Activated T-cell treated with anti-CD3 and anti-CD28 coated beads, Interleukin-2, amount 50 U/mL, for 4 hours (primary cell): ENCODE measurements at regions not wholly inside any gene's neighbourhood (a gene's known extent, or its start where the extent isn't known, plus 50 kb on each side); places are given as distances from the start of the nearest gene placed in this dataset.
"Not testable (repeated sequence)": the region's sequence is repeated elsewhere in the genome, so short reads cannot be mapped to it uniquely, and the experiment has no call there.

Experiments used
- ATAC-seq, 2 donors: fragments of 200-7000 bp; cut with Tn5 transposase; one replicate each; pipeline ENCODE4 v1.10.0; 2021
- DNase-seq: peaks from one replicate; pipeline ENCODE4 v3.0.0-alpha.2; 2020
- H3K27me3 Mint-ChIP-seq: one replicate; pipeline ENCODE4 v1.8.0; 2021; ENCODE audit warnings: low read depth, mixed read lengths
- H3K36me3 Mint-ChIP-seq: one replicate; pipeline ENCODE4 v1.8.0; 2022; ENCODE audit warnings: mixed read lengths; ENCODE audit not compliant: insufficient read depth
- H3K4me1 Mint-ChIP-seq: one replicate; pipeline ENCODE4 v1.8.0; 2021; ENCODE audit warnings: low read depth, mixed read lengths
- H3K4me3 Mint-ChIP-seq: one replicate; pipeline ENCODE4 v1.8.0; 2021; ENCODE audit warnings: mild to moderate bottlenecking, moderate library complexity, mixed read lengths
- H3K9me3 Mint-ChIP-seq: one replicate; pipeline ENCODE4 v1.8.0; 2021; ENCODE audit warnings: mixed read lengths

DNA sequence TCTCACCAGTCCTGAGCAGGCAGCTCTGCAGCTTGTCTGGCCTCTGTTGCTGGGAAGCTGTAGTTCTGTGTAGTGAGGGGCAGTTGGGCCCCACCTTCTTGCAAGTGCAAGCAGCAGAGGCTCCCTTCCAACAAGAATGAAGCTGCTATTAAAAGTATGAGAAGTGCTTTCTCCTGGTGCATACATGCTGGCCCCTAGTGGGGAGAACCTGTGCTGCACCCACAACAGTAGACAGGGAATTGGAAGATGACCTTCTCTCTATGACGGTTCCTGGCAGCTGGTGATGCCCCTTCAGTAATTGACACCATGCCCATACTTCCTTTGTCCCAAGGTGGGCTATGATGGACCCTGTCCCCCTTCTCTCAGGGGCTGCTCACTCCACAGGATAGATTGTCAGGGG lies 141.5 kb downstream of the SPIN4 start:
- not testable (repeated sequence) for H3K4me3 Mint-ChIP-seq, DNase-seq, H3K4me1 Mint-ChIP-seq, H3K9me3 Mint-ChIP-seq, H3K36me3 Mint-ChIP-seq, ATAC-seq, H3K27me3 Mint-ChIP-seq

DNA sequence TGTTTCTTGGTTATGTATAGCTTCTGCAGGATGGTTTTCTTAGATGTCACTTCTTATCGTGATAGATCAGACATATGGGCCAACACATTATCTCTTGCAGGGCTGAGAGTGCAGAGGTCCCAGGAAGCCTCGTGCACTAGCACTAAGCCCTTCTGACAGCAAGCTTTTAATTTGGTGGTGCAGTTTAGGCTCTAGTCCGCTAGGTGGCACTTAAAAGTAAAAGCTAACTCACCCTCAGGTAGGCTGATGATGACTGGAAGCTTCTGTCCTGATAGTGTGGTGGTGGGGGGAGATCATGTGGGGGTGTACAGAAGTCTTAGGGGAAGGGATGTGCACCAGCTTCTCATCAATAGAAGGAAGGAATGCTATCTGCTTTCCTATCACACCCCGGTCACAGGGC lies 142.0 kb downstream of the SPIN4 start:
- H3K9me3 Mint-ChIP-seq, DNase-seq, H3K4me1 Mint-ChIP-seq, ATAC-seq, H3K36me3 Mint-ChIP-seq, H3K27me3 Mint-ChIP-seq, H3K4me3 Mint-ChIP-seq: not testable (repeated sequence)

DNA sequence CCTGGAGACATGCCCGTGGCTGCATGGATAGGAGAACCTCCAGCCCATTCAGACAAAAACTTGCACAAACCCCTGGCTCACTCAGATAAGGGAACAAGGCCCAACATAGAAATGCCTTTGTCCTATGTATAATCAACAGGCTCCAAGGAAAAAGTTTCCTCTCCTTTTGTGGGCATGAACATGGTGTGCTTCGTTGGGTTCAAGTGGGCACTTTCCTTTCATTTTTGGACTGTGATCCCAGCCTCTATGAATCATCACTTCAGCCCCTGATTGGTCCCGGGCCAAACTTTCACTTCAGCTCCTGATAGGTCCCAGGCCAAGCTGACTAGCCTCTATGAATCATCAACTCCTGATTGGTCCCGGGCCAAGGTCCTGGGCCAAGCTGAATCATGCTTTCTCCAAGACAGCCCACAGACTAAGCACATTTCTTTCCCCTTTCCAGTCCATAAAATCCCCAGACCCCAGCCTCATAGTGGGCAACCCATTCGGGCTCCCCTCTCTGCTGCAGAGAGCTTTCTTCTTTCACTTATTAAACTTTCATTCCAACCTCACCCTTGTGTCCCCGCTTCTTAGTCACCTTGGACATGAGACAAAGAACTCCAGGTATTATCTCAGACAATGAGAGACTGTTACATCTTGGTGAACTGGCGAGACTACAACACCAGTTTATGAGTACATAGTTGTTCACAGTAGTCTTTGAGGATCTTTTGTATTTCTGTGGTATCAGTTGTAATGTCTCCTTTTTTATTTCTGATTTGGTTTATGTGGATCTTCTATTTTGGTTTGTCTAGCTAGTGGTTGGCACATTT lies 146.7 kb downstream of the SPIN4 start:
- not testable (repeated sequence) for H3K4me3 Mint-ChIP-seq, DNase-seq, H3K4me1 Mint-ChIP-seq, H3K36me3 Mint-ChIP-seq, ATAC-seq, H3K27me3 Mint-ChIP-seq, H3K9me3 Mint-ChIP-seq

GRCh38 chrX:63201987-63202386 lies 149.1 kb downstream of the SPIN4 start:
- H3K36me3 Mint-ChIP-seq, H3K9me3 Mint-ChIP-seq, H3K27me3 Mint-ChIP-seq, H3K4me3 Mint-ChIP-seq, H3K4me1 Mint-ChIP-seq, DNase-seq, ATAC-seq: not testable (repeated sequence)

GRCh38 chrX:63198693-63199092 lies 152.4 kb downstream of the SPIN4 start:
- H3K36me3 Mint-ChIP-seq, H3K4me1 Mint-ChIP-seq, H3K9me3 Mint-ChIP-seq, H3K4me3 Mint-ChIP-seq, DNase-seq, H3K27me3 Mint-ChIP-seq, ATAC-seq: not testable (repeated sequence)

GRCh38 chrX:63192366-63193041 lies 158.6 kb downstream of the SPIN4 start:
- not testable (repeated sequence) for H3K4me1 Mint-ChIP-seq, H3K27me3 Mint-ChIP-seq, H3K4me3 Mint-ChIP-seq, H3K36me3 Mint-ChIP-seq, DNase-seq, H3K9me3 Mint-ChIP-seq, ATAC-seq

DNA sequence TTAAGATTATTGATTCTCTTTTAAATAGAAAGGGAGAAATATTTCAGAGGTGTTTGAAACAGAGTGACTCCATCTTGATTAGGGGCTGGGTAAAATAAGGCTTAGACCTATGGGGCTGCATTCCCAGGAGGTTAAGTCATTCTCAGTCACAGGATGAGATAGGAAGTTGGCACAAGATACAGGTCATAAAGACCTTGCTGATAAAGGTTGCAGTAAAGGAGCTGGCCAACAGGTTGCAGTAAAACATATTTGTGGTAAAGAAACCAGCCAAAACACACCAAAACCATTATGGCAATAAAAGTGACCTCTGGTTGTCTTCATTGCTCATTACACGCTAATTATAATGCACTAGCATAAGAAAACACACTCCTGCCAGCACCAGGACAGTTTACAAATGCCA lies 165.0 kb downstream of the SPIN4 start:
- ATAC-seq, result no peak
- Mint-ChIP-seq H3K9me3 (no peaks in the 10 kb centered on the region), H3K4me1 (no peaks in the 10 kb centered on the region), H3K27me3 (no peaks in the 10 kb centered on the region), H3K4me3 (no peak overlapping the region), H3K36me3 (no peaks in the 10 kb centered on the region)
- DNase-seq, result no peak

- not testable (repeated sequence) for H3K9me3 Mint-ChIP-seq, ATAC-seq, DNase-seq, H3K27me3 Mint-ChIP-seq, H3K4me1 Mint-ChIP-seq, H3K36me3 Mint-ChIP-seq, H3K4me3 Mint-ChIP-seq
Observed at GRCh38 chrX:63179852-63180251, 171.3 kb downstream of the SPIN4 start.

- not testable (repeated sequence) for H3K27me3 Mint-ChIP-seq, H3K9me3 Mint-ChIP-seq, H3K4me1 Mint-ChIP-seq, DNase-seq, ATAC-seq, H3K4me3 Mint-ChIP-seq, H3K36me3 Mint-ChIP-seq
Observed at GRCh38 chrX:63176578-63176977, 174.6 kb downstream of the SPIN4 start.

GRCh38 chrX:63173841-63174718 lies 177.1 kb downstream of the SPIN4 start:
- not testable (repeated sequence) for DNase-seq, H3K36me3 Mint-ChIP-seq, H3K4me1 Mint-ChIP-seq, H3K4me3 Mint-ChIP-seq, H3K9me3 Mint-ChIP-seq, ATAC-seq, H3K27me3 Mint-ChIP-seq

GRCh38 chrX:63169416-63169815 lies 181.7 kb downstream of the SPIN4 start:
- not testable (repeated sequence) for H3K9me3 Mint-ChIP-seq, H3K27me3 Mint-ChIP-seq, H3K36me3 Mint-ChIP-seq, DNase-seq, H3K4me1 Mint-ChIP-seq, H3K4me3 Mint-ChIP-seq
- peak in 1 of 2 donors; percentile 28 for ATAC-seq

- H3K36me3 Mint-ChIP-seq, H3K27me3 Mint-ChIP-seq, H3K9me3 Mint-ChIP-seq, H3K4me1 Mint-ChIP-seq, DNase-seq, H3K4me3 Mint-ChIP-seq: not testable (repeated sequence)
- ATAC-seq, result peak in 1 of 2 donors; percentile 32
Observed at GRCh38 chrX:63168949-63169348, 182.2 kb downstream of the SPIN4 start.

- not testable (repeated sequence) for H3K27me3 Mint-ChIP-seq, DNase-seq, H3K4me1 Mint-ChIP-seq, H3K9me3 Mint-ChIP-seq, H3K36me3 Mint-ChIP-seq, H3K4me3 Mint-ChIP-seq, ATAC-seq
Observed at GRCh38 chrX:63167002-63167401, 184.1 kb downstream of the SPIN4 start.

GRCh38 chrX:63160994-63161393 lies 190.1 kb downstream of the SPIN4 start:
- H3K4me3 Mint-ChIP-seq, H3K36me3 Mint-ChIP-seq, H3K4me1 Mint-ChIP-seq, ATAC-seq, H3K9me3 Mint-ChIP-seq, H3K27me3 Mint-ChIP-seq, DNase-seq: not testable (repeated sequence)
